Cardiac muscle cell (in vitro differentiated cells and primary cell): ENCODE measurements at regions not wholly inside any gene's neighbourhood (a gene's known extent, or its start where the extent isn't known, plus 50 kb on each side); places are given as distances from the start of the nearest gene placed in this dataset.

ENCODE experiments used
- DNase-seq, 2 donors: peaks; one replicate each; pipeline versions ENCODE4 v3.0.0 to v3.0.0-alpha.2; 2010 to 2017; ENCODE audit warnings: low read depth in 1 of 2, low spot score in 1 of 2
- H3K27ac ChIP-seq: fragments of 200-600 bp; sonication (generic); 2 replicates; pipeline ENCODE4 v1.5.1; 2016
- H3K27me3 ChIP-seq: fragments of 200-600 bp; sonication (generic); 2 replicates; pipeline ENCODE4 v1.6.0; 2016; ENCODE audit warnings: control low read depth
- H3K36me3 ChIP-seq: fragments of 200-600 bp; sonication (generic); 2 replicates; pipeline ENCODE4 v1.5.1; 2016; ENCODE audit warnings: control low read depth
- H3K4me1 ChIP-seq: fragments of 200-600 bp; sonication (generic); 2 replicates; pipeline ENCODE4 v1.8.1; 2017; ENCODE audit warnings: low read depth, mild to moderate bottlenecking, mixed run types
- H3K4me3 ChIP-seq: fragments of 200-600 bp; sonication (generic); 2 replicates; pipeline ENCODE4 v1.5.1; 2016; ENCODE audit warnings: mild to moderate bottlenecking
- H3K9me3 ChIP-seq: fragments of 200-600 bp; sonication (generic); 2 replicates; pipeline ENCODE4 v1.5.1; 2017; ENCODE audit warnings: low read depth, mild to moderate bottlenecking, control low read depth
- TF ChIP-seq, protein P1 (sequence below): IDR thresholded peaks from 2 replicates; pipeline ENCODE4 v1.5.1; 2012; ENCODE audit warnings: low read depth, mild to moderate bottlenecking, low read length

DNA sequence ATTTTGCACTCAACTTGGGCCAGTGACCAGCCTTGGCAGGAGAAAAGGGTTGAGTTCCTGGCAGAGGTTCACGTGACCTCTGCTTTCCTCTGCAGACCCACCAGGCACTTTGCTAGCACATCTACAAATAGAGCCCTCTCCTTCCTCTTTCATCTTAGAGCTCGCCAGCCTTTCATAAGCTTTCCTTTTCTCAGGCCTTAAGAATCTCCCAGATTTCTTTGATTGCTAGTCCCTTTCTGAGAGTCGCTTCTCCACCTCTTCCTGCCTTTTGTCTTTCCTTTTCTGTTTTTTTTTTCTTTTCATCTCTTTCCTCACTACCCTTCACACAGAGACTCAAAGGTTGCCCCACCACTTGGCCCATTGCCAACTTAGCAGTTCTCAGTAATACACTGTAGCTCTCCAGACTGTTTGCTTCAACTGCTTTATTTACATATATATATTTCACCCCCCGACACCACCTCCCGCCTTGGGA lies 375.7 kb upstream of the SPRY2 start:
- no peaks in the 10 kb centered on the region for H3K9me3 ChIP-seq
- no peaks in the 10 kb centered on the region for H3K27me3 ChIP-seq
- H3K36me3 ChIP-seq, result no peaks in the 10 kb centered on the region
- TF ChIP-seq, protein P1, sequence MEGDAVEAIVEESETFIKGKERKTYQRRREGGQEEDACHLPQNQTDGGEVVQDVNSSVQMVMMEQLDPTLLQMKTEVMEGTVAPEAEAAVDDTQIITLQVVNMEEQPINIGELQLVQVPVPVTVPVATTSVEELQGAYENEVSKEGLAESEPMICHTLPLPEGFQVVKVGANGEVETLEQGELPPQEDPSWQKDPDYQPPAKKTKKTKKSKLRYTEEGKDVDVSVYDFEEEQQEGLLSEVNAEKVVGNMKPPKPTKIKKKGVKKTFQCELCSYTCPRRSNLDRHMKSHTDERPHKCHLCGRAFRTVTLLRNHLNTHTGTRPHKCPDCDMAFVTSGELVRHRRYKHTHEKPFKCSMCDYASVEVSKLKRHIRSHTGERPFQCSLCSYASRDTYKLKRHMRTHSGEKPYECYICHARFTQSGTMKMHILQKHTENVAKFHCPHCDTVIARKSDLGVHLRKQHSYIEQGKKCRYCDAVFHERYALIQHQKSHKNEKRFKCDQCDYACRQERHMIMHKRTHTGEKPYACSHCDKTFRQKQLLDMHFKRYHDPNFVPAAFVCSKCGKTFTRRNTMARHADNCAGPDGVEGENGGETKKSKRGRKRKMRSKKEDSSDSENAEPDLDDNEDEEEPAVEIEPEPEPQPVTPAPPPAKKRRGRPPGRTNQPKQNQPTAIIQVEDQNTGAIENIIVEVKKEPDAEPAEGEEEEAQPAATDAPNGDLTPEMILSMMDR, result no peak
- H3K27ac ChIP-seq, result no peak overlapping the region
- DNase-seq, result peak; percentile 45 to 83
- H3K4me3 ChIP-seq, result no peak overlapping the region
- H3K4me1 ChIP-seq, result peaks cover 6% of the 10 kb centered on the region

DNA sequence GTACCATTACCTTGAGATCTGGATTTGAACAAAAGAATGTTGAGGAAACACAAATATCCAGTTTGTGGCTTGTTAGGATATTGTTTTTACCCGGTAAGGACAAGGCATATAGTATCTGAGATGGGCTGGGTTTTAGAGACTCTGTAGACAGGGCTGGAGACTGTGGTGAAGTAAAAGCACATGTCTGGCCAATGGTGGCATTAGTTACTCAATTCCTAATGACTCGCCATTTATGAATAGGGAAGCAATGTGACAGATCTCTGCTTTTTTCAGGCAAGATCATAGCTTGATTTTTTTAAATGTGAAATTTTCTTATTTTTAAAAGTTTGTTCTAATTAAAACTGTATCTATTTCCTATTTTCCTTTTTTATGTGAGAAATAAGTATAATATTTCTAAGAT lies 371.1 kb upstream of the SPRY2 start:
- Histone ChIP-seq H3K4me3 (no peak overlapping the region), H3K4me1 (peaks cover 6% of the 10 kb centered on the region), H3K36me3 (no peaks in the 10 kb centered on the region), H3K27me3 (no peaks in the 10 kb centered on the region), H3K27ac (no peak overlapping the region), H3K9me3 (no peaks in the 10 kb centered on the region)
- DNase-seq, result peak in 1 of 2 donors; percentile 33
- TF ChIP-seq, protein P1, result no peak

- Histone ChIP-seq H3K9me3 (no peaks in the 10 kb centered on the region), H3K4me1 (no peaks in the 10 kb centered on the region), H3K27ac (no peak overlapping the region), H3K27me3 (no peaks in the 10 kb centered on the region), H3K36me3 (no peaks in the 10 kb centered on the region), H3K4me3 (no peak overlapping the region)
- TF ChIP-seq, protein P1, result no peak
- DNase-seq, result no peak
These were observed 367.9 kb upstream of the SPRY2 start for GRCh38 chr13:80708791-80709190.

DNA sequence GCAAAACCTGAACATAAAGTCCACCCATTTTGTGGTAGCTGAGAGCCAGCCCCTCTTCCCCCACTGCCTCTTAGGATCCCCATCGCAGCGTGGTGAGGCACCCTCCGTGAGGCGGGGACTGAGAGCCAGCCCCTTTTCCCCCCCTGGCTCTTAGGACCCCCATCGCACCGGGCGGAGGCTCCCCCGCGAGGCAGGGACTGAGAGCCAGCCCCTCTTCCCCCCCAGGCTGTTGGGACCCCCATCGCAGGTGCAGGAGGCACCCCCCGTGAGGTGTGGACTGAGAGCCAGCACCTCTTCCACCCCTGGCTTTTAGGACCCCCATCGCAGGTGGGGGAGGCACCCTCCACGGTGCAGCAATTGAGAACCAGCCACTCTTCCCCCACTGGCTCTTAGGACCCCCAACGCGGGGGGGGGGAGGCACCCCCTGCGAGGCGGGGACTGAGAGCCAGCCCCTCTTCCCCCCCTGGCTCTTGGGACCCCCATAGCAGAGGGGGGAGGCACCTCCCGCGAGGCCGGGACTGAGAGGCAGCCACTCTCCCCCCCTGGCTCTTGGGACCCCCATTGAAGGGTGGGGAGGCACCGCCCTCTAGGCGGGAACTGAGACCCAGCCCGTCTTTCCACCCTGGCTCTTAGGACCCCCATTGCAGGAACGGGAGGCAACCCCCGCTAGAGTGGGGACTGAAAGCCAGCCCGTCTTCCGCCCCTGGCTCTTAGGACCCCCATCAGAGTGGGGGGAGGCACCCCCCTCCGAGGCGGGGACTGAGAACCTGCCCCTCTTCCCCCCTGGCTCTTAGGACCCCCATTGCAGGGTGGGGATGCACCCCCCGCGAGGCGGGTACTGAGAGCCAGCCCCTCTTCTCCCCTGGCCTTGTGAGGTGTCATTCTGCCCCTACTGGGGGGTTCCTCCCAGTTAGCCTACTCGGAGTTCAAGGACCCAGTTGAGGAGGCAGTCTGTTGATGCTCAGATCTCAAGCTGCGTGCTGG lies 366.4 kb upstream of the SPRY2 start:
- H3K27me3 ChIP-seq, result no peaks in the 10 kb centered on the region
- no peak overlapping the region for H3K27ac ChIP-seq
- no peaks in the 10 kb centered on the region for H3K4me1 ChIP-seq
- no peak overlapping the region for H3K4me3 ChIP-seq
- no peak for DNase-seq
- no peaks in the 10 kb centered on the region for H3K9me3 ChIP-seq
- H3K36me3 ChIP-seq, result no peaks in the 10 kb centered on the region
- TF ChIP-seq, protein P1, result no peak

DNA sequence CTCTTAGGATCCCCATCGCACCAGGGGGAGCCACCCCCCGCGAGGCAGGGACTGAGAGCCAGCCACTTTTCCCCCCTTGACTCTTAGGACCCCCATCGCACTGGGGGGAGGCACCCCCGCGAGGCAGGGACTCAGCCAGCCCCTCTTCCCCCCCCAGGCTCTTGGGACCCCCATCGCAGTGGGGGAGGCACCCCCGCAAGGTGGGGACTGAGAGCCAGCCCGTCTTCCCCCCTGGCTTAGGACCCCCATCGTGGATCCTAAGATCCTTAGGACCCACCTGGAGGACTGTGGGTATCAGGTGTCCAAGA lies 365.2 kb upstream of the SPRY2 start:
- no peaks in the 10 kb centered on the region for H3K27me3 ChIP-seq
- no peak overlapping the region for H3K4me3 ChIP-seq
- no peak overlapping the region for H3K27ac ChIP-seq
- no peaks in the 10 kb centered on the region for H3K9me3 ChIP-seq
- DNase-seq, result no peak
- TF ChIP-seq, protein P1, result no peak
- H3K36me3 ChIP-seq, result no peaks in the 10 kb centered on the region
- no peaks in the 10 kb centered on the region for H3K4me1 ChIP-seq
